T-helper 1 cell (primary cell): ENCODE measurements at regions not wholly inside any gene's neighbourhood (a gene's known extent, or its start where the extent isn't known, plus 50 kb on each side); places are given as distances from the start of the nearest gene placed in this dataset.
A peak's percentile ranks its signal among the peaks of the same experiment; 100 is the strongest.

Experiments
- DNase-seq, 5 donors: peaks; one replicate each; pipeline ENCODE4 v3.0.0-alpha.2; 2012 to 2020

- no peak for DNase-seq
Observed at GRCh38 chr2:187799601-187800000, 245.4 kb upstream of the TFPI start.

DNA sequence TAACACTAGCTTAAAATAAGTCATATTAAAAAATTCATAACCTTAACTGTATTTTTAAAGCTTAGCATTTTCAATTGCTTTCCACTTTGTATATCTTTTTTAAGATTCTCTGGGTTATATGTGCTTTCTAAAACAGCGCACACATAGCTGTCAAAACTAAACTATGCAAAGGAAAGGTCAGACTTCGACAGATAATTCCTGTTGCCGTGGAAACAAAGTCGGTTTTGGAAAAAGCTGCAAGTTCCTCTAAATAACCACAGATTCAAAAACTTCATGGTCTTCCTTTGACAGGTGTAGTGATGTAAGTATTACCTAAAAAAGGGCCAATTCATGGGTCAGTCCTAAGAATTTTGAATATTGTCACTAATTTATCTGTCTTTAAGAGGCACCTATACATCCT, 249.6 kb upstream of the TFPI start:
- no peak for DNase-seq

DNA sequence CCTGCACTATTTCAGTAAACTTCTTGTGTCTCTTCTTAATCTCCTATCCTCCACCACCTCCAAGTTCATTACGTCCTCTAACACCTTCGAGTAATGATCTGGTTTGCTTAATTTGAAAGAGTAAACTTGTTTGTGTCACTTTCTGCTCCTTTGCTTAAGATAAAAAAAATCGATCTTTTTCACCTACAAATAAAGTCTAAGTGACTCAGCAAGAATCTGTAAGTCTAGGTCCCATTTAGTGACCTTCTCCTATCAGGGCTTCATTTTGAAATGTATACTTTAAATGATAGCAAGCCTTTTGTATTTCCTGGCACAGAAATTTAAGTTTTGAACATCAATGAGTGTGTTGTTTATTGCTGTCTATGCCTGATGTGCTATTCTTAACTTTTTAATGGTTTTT, 260.9 kb upstream of the TFPI start:
- DNase-seq: no peak

- no peak for DNase-seq
Observed at GRCh38 chr2:187819624-187820023, 265.4 kb upstream of the TFPI start.

GRCh38 chr2:187825108-187825507, 270.9 kb upstream of the TFPI start:
- DNase-seq: no peak

DNA sequence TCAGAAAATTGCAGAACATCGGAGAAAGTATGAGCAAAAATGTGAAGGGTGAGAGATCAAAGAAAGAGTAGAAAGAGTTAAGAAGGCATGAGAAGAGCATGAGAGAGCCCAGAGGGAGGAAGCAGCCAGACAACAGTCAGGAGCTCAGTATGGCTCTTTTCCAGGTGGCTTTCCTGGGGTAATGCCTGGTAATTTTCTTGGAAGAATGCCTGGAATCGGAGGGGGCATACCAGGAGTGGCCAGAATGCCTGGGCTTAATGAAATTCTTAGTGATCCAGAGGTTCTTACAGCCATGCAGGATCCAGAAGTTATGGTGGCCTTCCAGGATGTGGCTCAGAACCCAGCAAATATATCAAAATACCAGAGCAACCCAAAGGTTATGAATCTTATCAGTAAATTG, 271.8 kb upstream of the TFPI start:
- DNase-seq: no peak

GRCh38 chr2:187834787-187835186, 280.6 kb upstream of the TFPI start:
- no peak for DNase-seq

DNA sequence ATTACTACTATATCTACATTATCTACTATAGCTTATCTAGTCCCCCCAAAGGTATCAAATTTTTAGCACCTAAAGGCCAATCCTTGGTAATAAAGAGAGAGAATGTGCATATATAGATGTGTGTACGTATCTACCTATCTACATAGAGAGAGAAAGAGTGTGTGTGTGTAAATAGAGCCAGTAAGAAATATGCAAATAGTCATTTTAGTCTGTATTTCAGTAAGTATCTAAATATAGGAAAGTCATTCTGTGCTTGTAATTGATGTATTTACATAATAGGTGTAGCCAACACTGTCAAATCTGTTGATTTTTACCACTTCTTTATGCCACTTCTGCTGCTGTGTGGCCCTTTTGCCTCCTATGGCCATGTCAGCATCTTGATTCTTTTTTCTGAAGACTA, 284.5 kb upstream of the TFPI start:
- DNase-seq: no peak

GRCh38 chr2:187842315-187842714, 288.1 kb upstream of the TFPI start:
- no peak for DNase-seq

- DNase-seq: peak in 1 of 5 donors; percentile 18
Observed at GRCh38 chr2:187842978-187843847, 289.0 kb upstream of the TFPI start.

DNA sequence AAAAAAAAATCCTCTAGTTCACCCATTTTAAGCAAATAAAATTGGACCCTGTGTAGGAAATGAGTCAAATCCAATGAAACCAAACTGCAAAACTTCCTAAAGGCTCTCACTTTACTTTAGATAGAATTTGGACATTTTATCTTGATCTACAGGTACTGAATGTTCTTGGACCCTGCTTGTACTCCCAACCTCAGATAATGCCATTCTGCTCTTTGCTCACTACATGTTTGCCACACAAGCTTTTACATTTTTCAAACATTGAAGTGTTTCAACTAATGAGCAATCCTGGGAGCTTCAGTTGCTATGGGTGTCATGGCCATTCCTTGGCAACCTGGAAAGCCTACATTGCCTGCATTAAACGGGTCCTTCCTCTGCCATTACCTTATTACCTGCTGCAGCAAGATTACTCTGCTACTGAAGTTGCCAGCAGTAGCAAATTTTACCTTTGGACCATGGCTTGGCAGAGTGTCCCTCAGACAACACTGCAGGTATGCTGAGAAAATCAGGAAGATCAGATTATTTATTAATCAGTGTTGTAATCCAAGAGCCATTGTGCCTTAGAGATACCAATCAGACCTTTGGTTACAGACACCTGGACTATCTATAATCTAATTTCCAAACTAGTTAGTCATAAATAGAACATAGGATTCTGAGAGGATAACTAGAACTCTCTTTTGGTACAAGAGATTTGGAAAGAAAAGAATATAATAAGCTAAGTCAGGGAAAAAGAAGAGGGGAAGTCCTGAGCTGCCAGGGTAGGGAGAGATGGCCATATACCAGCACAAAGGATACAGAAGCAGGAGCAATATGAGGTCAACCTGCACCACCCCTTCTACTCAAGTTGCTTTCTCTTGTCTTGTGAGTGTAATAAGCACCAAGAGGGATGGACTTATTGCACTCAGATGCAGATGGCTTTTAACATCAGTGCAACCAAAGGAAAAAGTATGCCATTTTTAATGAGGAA, 293.3 kb upstream of the TFPI start:
- DNase-seq: no peak

DNA sequence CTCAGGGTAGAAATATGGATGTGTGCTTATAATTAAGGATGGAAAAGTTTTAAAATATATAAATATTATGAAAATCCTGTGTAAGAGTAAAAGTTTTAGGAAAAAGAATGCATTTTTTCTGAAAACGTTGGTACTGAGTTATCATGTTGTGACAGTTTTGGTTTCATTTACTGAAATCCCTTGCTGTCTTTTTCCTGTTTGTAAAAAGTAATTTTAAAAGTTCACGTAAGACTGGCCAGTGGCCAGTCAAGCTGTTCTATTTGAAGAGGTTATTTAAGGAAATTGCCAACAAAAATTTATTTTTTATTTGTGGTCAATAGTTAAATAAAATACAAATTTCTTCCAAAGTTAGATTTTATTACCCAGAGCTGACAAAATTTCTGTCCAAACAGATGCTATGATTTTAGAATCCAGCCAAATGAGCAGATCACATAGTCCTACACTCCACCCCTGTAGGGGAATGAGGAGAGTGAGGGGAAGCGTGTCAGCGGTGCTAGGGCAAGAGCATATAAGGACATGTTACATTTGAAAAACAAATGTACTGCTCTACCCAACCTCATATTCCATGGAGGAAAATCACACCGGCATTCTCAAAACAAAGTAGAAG, 297.8 kb upstream of the TFPI start:
- no peak for DNase-seq

DNA sequence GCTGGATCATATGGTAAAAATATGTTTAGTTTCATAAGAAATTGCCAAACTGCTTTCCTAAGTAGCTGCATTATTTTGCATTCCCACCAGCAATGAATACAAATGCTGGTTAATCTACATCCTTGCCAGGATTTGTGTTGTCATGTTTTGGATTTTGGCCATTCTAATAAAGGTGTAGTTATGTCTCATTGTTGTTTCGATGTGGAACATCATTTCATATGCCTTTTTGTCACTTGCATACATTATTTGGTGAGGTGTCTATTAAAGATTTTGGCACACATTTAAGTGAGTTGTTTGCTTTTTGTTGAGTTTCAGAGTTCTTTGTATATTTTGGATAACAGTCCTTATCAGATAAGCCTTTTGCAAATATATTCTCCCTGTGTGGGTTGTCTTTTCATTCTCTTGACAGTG, 299.2 kb upstream of the TFPI start:
- DNase-seq: no peak

DNA sequence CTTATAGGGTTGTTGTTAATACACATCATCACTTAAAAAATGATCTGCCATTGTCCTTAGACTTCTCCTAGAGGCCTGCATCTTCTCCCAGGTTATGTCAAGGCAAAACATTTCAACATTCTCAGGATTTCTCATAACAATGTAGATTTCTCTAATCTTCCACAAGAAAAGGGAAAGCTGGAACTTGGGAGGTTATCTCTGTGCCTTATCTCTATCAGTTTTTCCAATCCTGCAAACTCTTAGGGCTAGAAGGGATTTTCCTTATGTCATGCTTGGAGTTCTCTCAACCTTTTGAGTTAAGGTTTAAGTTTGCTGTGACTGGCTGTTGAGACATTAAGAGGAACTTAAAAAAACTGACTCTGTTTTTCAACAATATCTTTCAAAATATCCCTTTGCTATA, 300.6 kb upstream of the TFPI start:
- no peak for DNase-seq

DNA sequence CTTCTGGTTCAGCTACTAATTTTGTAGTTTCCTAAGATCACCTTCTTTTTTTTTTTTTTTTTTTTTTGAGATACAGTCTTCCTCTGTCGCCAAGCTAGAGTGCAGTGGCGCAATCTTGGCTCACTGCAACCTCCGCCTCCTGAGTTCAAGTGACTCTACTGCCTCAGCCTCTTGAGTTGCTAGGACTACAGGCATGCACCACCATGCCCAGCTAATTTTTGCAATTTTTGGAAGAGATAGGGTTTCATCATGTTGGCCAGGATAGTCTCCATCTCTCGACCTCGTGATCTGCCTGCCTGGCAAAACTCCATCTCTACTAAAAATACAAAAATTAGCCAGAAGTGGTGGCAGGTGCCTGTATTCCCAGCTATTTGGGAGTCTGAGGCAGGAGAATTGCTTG, 301.5 kb upstream of the TFPI start:
- no peak for DNase-seq

- no peak for DNase-seq
Observed at GRCh38 chr2:187857826-187858225, 303.6 kb upstream of the TFPI start.

DNA sequence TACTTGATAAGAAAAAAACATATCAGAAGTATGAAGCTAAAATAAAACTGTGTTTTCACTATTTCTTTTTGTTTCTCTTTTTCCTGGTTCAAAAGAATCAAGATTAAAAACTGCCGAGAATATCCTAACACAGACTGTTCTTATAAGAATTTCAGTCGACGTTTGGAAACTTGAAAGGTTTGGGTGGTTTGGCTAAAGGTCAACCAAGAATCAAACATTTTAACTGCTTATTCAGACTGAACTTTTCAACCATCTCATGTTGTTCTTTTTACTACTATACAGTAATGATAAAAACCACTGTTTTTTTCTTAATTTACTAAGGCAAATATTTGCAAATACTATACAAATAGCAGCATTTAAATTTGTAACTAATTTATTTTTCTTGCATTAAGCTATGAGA, 308.5 kb upstream of the TFPI start:
- DNase-seq: no peak

DNA sequence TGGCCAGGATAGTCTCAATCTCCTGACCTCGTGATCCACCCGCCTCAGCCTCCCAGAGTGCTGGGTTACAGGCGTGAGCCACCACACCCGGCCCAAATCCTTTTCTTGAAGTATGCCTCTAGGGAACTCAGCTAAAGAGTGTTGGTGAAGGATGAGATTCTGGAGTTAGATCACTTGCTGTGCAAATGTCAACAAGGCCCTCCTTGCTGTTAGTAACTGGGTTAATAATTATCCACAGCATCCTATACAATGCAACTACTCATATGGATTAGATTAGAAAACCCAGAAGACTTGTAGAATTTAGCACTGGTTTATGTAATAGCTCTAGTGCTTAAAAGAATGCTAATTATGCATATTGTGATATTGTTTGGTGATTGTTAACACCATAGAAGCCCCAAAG, 310.8 kb upstream of the TFPI start:
- DNase-seq: no peak

- no peak for DNase-seq
Observed at GRCh38 chr2:187867165-187867564, 312.9 kb upstream of the TFPI start.

- DNase-seq: no peak
Observed at GRCh38 chr2:187869195-187869594, 315.0 kb upstream of the TFPI start.

DNA sequence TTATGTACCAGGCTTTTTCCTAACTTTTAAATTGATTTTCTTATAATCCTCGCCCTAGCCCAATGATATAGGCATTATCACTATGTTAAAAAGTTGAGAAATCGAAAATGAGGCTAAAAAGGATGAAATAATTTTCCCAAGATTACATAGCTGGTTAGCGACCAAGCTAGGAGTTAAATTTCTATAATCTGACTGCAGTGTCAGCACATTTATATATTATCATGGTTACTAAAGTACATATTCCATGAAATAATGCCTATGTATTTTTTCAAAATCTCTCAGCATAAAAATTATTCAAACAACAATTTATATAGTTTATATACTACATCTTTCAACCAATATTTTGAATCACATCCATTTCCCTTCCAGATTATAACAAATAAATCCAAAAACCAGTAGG, 317.3 kb upstream of the TFPI start:
- no peak for DNase-seq

- DNase-seq: no peak
Observed at GRCh38 chr2:187873132-187873531, 318.9 kb upstream of the TFPI start.

DNA sequence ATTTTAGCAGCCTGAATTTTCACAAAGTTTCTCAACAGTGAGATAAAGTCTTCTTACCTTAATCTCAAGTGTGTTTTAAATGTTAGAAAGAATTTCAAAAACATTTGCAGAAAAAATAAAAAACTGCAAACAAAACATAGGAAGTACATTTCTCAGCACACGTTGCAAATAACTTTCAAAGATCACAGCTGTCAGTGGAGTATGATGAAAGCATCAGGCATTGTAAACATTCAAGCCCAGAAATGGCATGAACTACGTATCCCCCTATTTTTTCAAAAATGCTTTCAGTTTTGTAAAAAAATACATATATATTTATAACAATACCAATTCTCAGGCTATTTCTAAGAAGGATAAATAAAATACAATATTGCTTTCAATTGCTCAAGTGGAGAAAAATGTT, 320.6 kb upstream of the TFPI start:
- no peak for DNase-seq
